CD4-positive, alpha-beta T cell (primary cell): ENCODE measurements at regions not wholly inside any gene's neighbourhood (a gene's known extent, or its start where the extent isn't known, plus 50 kb on each side); places are given as distances from the start of the nearest gene placed in this dataset.

Source experiments
- ATAC-seq: fragments of 200-7000 bp; cut with Tn5 transposase; one replicate; pipeline ENCODE4 v1.10.0; 2022; ENCODE audit warnings: mild to moderate bottlenecking; ENCODE audit not compliant: poor library complexity
- CTCF ChIA-PET: fragments of 350-600 bp; sonication (Branson Sonifier 250); formaldehyde crosslinking; loops from one replicate; lab custom pipeline; 2021; ENCODE audit warnings: antibody characterized with exemption, inconsistent platforms; lab: Charles Lee
- POLR2A ChIA-PET: fragments of 350-600 bp; sonication (Branson Sonifier 250); formaldehyde crosslinking; loops from one replicate; lab custom pipeline; 2021; ENCODE audit warnings: antibody characterized with exemption, inconsistent platforms; lab: Charles Lee
- DNase-seq, 14 experiments: peaks; one replicate each; pipeline ENCODE4 v3.0.0-alpha.2; 2013 to 2020; ENCODE audit warnings: mixed read lengths in 2 of 14
- H3K27ac ChIP-seq, 2 donors: one replicate each; pipeline versions ENCODE4 v1.5.1 to v1.7.0; 2013; ENCODE audit warnings: low read length in 2 of 2, low read depth in 1 of 2, mild to moderate bottlenecking in 1 of 2
- H3K27me3 ChIP-seq, 2 experiments: 1 replicate in 1 of 2; 2 replicates in 1 of 2; pipeline versions ENCODE4 v1.6.1 to v1.7.0; 2013; ENCODE audit warnings: low read length in 2 of 2, control low read depth in 1 of 2, mild to moderate bottlenecking in 1 of 2, moderate library complexity in 1 of 2; ENCODE audit not compliant: insufficient read depth in 2 of 2, control insufficient read depth in 1 of 2
- H3K36me3 ChIP-seq: one replicate; pipeline ENCODE4 v1.6.1; 2013; ENCODE audit warnings: low read length, control low read depth; ENCODE audit not compliant: insufficient read depth
- H3K4me1 ChIP-seq: one replicate; pipeline ENCODE4 v1.6.1; 2013; ENCODE audit warnings: low read length, control low read depth; ENCODE audit not compliant: insufficient read depth
- H3K4me3 ChIP-seq: one replicate; pipeline ENCODE4 v1.5.1; 2013; ENCODE audit warnings: mild to moderate bottlenecking, low read length, moderate library complexity
- H3K9me3 ChIP-seq, 2 experiments: 1 replicate in 1 of 2; 2 replicates in 1 of 2; pipeline versions ENCODE4 v1.6.1 to v1.7.0; 2013; ENCODE audit warnings: low read length in 2 of 2, mild to moderate bottlenecking in 2 of 2, control low read depth in 1 of 2, moderate library complexity in 1 of 2; ENCODE audit not compliant: control insufficient read depth in 1 of 2, insufficient read depth in 1 of 2
- H3K27ac Mint-ChIP-seq: one replicate; pipeline ENCODE4 v1.8.0; 2020; ENCODE audit warnings: mixed read lengths
- H3K27me3 Mint-ChIP-seq: one replicate; pipeline ENCODE4 v1.8.0; 2021; ENCODE audit warnings: mixed read lengths
- H3K36me3 Mint-ChIP-seq: one replicate; pipeline ENCODE4 v1.8.0; 2021; ENCODE audit warnings: low read depth, mixed read lengths
- H3K4me1 Mint-ChIP-seq: one replicate; pipeline ENCODE4 v1.8.0; 2021; ENCODE audit warnings: low read depth, mixed read lengths
- H3K4me3 Mint-ChIP-seq: one replicate; pipeline ENCODE4 v1.8.0; 2020; ENCODE audit warnings: mild to moderate bottlenecking, mixed read lengths
- H3K9me3 Mint-ChIP-seq: one replicate; pipeline ENCODE4 v1.8.0; 2020; ENCODE audit warnings: mixed read lengths
- intact Hi-C, 2 experiments: fragments of 100-400 bp; cut with DNase I in 1 of 2; cut with micrococcal nuclease in 1 of 2; formaldehyde crosslinking; loops; one replicate each; pipeline versions ENCODE4 v1.15.1 to v1.9.0; 2023 to 2025; cut with DNase I, micrococcal nuclease
- TF ChIP-seq, protein P1 (sequence below): fragments of 200-600 bp; IDR thresholded peaks from one replicate; pipeline ENCODE4 v1.8.0; 2022; ENCODE audit warnings: antibody characterized with exemption, mild to moderate bottlenecking

DNA sequence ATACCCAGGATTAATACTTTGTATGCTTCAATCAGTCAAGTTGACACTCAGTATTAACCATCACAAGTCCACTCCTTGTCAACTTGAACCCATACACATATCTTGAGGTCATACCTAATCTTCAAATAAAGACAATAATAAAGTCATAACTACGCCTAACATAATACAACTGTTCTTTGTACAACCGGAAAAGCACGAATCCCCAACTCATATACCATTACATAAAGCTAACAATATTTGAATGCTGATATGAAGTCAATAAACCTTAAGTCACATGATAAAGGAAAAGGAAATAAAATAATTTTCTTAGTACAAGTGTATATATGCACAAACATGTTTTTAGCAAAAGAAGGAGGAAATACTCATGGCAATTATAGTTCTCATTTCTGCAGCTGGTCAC, 770.6 kb upstream of the GYPC start:
- intact Hi-C loops, result no loop called here
- H3K4me1 Mint-ChIP-seq, result no peaks in the 10 kb centered on the region
- H3K27me3 Mint-ChIP-seq, result no peaks in the 10 kb centered on the region
- Histone ChIP-seq H3K4me3 (no peak overlapping the region), H3K4me1 (no peaks in the 10 kb centered on the region), H3K36me3 (no peaks in the 10 kb centered on the region), H3K27me3 (no peaks in the 10 kb centered on the region), H3K9me3 (no peaks in the 10 kb centered on the region), H3K27ac (no peak overlapping the region)
- POLR2A ChIA-PET, result no interaction called here
- ATAC-seq (no peak), DNase-seq (no peak)
- TF ChIP-seq, protein P1, sequence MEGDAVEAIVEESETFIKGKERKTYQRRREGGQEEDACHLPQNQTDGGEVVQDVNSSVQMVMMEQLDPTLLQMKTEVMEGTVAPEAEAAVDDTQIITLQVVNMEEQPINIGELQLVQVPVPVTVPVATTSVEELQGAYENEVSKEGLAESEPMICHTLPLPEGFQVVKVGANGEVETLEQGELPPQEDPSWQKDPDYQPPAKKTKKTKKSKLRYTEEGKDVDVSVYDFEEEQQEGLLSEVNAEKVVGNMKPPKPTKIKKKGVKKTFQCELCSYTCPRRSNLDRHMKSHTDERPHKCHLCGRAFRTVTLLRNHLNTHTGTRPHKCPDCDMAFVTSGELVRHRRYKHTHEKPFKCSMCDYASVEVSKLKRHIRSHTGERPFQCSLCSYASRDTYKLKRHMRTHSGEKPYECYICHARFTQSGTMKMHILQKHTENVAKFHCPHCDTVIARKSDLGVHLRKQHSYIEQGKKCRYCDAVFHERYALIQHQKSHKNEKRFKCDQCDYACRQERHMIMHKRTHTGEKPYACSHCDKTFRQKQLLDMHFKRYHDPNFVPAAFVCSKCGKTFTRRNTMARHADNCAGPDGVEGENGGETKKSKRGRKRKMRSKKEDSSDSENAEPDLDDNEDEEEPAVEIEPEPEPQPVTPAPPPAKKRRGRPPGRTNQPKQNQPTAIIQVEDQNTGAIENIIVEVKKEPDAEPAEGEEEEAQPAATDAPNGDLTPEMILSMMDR, result no peak
- H3K9me3 Mint-ChIP-seq, result peaks cover 4% of the 10 kb centered on the region
- CTCF ChIA-PET, result no interaction called here
- H3K4me3 Mint-ChIP-seq, result no peak overlapping the region
- no peak overlapping the region for H3K27ac Mint-ChIP-seq
- H3K36me3 Mint-ChIP-seq, result no peaks in the 10 kb centered on the region

DNA sequence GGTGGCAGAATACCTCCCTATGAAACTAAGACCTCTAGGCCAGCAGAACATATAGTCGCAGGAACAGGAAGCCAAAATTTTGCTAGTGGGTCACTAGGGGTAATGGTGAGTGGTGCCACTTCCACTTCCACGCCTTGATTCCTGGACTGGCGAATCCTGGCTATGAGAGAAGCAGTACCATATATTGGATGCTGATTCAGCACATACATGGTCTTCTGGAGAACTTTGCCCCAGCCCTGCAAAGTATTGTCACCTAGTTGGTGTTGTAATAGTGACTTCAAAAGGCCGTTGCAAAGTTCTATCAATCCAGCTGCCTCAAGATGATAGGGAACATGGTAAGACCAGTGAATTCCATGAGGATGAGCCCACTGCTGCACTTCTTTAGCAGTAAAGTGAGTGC, 769.8 kb upstream of the GYPC start:
- no peak overlapping the region for H3K4me3 ChIP-seq
- DNase-seq, result no peak
- H3K27me3 Mint-ChIP-seq, result no peaks in the 10 kb centered on the region
- H3K9me3 ChIP-seq, result no peaks in the 10 kb centered on the region
- peaks cover 4% of the 10 kb centered on the region for H3K9me3 Mint-ChIP-seq
- H3K4me3 Mint-ChIP-seq, result no peak overlapping the region
- TF ChIP-seq, protein P1, result no peak
- no peaks in the 10 kb centered on the region for H3K4me1 Mint-ChIP-seq
- H3K36me3 ChIP-seq, result no peaks in the 10 kb centered on the region
- no peaks in the 10 kb centered on the region for H3K27me3 ChIP-seq
- intact Hi-C loops, result no loop called here
- H3K36me3 Mint-ChIP-seq, result no peaks in the 10 kb centered on the region
- H3K4me1 ChIP-seq, result no peaks in the 10 kb centered on the region
- CTCF ChIA-PET, result no interaction called here
- H3K27ac ChIP-seq, result no peak overlapping the region
- POLR2A ChIA-PET, result no interaction called here
- ATAC-seq, result no peak
- no peak overlapping the region for H3K27ac Mint-ChIP-seq

DNA sequence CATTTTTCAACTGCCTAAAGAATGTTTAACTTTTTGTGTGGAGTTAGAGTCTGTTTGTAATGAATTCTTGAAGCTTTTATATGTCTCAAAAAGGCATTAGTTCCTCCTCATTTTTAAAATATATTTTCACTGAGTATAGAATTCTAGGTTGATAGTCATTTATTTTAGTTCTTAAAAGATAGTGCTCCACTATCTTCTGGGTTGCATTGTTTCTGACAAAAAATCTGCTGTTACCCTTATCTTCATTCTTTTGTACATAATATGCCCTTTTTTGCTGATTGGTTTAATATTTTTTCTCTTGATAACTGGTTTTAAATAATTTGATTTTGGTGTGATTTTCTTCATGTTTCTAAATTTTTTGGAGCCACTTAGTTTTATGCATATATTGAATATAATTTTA, 754.7 kb upstream of the GYPC start:
- Histone ChIP-seq H3K27me3 (no peaks in the 10 kb centered on the region), H3K27ac (no peak overlapping the region), H3K4me3 (no peak overlapping the region), H3K9me3 (peaks cover 3 to 8% of the 10 kb centered on the region in 2 experiments), H3K4me1 (no peaks in the 10 kb centered on the region), H3K36me3 (no peaks in the 10 kb centered on the region)
- Mint-ChIP-seq H3K4me1 (no peaks in the 10 kb centered on the region), H3K27ac (no peak overlapping the region), H3K27me3 (no peaks in the 10 kb centered on the region), H3K4me3 (no peak overlapping the region), H3K9me3 (peaks cover 15% of the 10 kb centered on the region), H3K36me3 (no peaks in the 10 kb centered on the region)
- intact Hi-C loops, result no loop called here
- ATAC-seq (no peak), DNase-seq (no peak)
- TF ChIP-seq, protein P1, result no peak
- ChIA-PET POLR2A (no interaction called here), CTCF (no interaction called here)
